Nucleus accumbens (tissue), 56 donors: ENCODE measurements at regions not wholly inside any gene's neighbourhood (a gene's known extent, or its start where the extent isn't known, plus 50 kb on each side); places are given as distances from the start of the nearest gene placed in this dataset.

Experiments
- DNase-seq, 56 donors: peaks; one replicate each; lab custom pipeline; 2025; lab: John Stamatoyannopoulos, UW

DNA sequence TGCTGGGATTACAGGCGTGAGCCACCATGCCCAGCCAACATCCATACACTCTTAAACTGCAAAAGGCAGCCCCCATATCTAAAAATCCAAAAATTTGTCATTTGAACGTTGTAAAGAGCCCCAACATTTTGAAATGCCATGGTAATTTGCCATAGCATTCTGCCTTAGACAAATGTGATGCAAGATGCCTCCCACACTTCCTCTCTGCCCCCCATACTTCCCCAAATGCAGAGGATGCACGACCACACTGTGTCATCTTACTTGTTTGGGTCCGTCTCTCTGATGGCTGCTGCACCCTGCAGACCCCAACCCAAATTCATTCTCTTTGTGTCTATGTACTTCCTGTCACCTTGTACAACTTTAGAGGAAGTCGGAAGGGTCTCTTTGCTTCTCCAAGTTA lies 1125.6 kb upstream of the AUTS2 start:
- no peak for DNase-seq

DNA sequence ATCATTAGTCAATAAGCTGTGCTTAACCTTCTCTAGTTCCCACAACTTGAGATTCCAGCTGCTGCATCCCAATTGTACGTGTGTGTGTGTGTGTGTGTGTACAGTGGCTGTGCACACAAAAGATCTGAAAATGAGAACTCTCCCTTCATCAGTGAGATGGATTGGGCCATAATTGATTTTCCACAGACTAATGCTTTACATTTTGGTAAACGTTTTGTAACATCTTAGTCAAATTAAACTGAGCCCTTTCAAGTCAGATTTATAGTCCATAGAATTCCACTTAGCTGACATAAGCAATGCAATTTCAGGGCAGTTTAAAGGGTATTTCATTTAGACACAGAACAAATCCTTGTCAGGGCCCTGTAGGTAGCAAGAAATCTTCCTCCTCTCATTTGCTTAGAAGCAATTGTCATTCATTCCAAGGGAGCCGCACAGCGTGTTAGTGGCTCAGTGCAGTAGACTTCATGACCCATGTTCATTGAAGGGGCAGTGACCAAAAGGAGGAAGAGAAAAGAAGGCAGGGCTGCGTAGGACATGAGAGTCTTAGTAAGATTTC lies 1123.5 kb upstream of the AUTS2 start:
- DNase-seq = no peak

DNA sequence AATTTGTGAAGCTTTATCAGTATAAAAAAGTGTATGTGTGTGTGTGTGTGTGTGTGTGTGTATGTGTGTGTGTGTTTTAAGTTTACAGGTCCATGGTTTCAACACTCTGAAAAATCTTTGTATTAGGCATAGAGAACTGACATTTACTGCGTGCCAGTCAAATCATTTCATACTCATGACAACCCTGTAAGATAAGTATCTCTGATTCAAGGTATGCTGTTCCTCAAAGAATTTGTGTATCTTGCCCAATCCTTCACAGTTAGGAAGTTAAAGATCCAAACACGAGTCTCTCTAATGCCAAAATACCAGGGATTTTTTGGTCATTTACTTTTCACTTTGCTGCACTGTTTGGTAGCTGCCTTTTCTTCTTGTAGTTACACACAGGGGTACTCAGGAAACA lies 1121.3 kb upstream of the AUTS2 start:
- DNase-seq = no peak

DNA sequence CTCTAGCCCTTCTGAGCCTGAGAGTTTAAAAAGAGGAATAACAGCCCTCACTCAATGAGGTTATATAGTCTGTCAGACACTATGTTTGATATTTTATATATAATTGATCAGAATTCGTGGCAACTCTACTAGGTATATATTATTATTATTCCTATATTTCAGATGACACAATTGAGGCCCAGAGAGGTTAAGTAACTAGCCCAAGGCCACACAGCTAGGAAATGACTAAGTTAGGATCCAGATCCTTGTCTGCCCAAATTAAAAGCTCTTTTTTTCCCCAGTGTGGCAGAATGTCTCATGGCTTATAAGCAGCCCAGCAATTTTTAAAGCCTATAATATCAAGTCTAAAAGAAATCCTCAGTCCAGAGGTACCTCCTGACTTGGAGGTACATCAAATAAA lies 1119.9 kb upstream of the AUTS2 start:
- DNase-seq = no peak

DNA sequence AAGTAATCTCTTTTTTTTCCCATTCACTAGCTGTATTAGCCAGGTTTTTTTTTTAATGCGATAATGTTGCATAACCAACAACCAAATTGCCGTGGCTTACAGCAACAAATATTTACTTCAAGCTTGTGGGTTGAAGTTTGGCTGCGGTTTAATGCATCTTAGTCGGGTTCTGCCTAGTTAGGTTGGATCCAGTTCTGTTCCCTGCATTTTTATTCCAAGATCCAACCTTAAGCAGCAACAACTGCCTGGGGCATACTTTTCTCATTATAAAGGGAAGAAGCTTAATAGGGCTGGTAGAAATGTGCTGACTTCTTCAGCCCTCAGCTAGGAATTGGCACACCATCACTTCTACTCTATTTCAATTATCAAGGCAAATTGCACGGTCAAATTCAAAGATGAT lies 1115.5 kb upstream of the AUTS2 start:
- DNase-seq = no peak

DNA sequence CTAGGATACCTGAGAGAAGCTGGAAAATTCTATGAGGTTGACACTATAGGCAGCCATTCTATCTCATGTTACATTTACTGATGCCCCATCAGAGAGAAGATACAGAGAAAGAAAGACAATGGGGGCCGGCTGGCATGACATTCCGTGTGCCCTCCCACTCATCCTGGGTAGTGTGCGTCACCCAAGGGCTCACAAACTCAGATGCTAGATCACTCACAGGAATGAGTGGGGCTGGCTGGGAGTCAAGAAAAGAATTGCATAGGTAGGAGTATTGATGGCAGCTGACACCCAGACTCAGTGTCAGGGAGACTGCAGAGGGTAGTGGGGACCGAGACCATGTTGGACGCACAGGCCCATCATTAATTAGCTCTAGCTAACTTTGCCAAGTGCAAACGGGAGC lies 1113.5 kb upstream of the AUTS2 start:
- DNase-seq = peak in 5 of 56 donors; percentile 2 to 4 (median 4)

DNA sequence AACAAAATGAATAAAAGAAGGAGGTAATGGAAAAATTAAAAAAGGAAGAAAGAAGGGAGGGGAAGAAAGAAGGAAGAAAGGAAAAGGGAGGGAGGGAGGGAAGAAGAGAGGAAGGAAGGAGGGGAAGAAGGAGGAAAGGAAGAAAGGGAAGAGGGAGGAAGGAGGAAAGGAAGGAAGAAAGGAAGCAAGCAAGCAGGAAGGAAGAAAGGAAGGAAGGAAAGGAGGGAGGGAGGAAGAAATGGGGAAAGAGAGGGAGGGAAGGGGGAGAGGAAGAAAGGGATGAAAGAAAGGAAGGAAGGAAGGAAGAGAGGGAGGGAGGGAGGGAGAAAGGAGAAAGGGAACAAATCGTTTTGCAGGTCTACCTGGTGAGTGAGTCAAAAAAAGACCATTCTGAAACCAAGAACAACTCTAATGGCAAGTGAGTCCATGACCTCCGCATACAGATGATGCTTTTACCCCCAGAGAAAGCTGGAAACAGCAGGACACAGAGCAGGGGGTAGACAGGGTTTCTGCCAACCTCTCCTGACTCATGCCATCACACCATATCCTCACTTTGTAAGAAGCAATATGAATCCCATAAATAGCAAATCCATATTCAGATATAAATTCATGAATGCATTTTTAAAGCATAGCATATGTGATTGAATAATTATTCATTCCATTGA lies 1112.9 kb upstream of the AUTS2 start:
- DNase-seq = no peak

DNA sequence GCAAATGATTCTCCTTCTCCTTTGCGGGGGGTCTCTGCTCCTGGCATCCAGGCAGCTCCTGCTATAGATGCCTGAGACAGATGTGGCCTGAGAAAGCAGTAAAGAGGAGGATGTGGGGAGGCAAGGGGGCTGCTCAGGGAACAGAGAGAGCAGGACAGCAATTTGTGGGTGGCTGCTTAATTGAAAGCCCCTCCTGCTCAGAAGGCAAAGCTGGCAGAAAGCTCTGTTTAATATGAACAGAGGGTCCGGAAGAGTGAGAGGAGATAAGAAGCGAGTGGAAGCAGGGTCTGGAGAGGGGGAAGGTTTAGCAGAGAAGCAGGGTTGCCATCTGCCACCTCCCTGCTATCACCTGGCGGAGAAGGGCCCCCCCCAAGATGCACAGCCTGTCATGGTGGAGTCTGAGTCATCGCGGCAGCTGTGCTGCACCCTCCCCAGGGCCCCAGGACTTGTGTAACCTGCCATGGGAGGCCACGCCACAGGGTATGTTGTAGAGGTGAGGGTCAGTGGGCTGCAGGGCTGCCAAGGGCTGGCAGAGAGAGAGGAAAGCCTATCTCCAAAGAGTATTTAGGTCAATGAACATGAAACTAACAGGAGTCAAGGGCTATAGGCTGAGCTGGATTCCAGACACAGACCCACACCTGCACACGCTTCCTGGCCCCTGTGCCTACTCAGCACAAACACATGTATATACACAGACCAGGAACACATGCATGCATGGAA lies 1109.8 kb upstream of the AUTS2 start:
- no peak for DNase-seq

DNA sequence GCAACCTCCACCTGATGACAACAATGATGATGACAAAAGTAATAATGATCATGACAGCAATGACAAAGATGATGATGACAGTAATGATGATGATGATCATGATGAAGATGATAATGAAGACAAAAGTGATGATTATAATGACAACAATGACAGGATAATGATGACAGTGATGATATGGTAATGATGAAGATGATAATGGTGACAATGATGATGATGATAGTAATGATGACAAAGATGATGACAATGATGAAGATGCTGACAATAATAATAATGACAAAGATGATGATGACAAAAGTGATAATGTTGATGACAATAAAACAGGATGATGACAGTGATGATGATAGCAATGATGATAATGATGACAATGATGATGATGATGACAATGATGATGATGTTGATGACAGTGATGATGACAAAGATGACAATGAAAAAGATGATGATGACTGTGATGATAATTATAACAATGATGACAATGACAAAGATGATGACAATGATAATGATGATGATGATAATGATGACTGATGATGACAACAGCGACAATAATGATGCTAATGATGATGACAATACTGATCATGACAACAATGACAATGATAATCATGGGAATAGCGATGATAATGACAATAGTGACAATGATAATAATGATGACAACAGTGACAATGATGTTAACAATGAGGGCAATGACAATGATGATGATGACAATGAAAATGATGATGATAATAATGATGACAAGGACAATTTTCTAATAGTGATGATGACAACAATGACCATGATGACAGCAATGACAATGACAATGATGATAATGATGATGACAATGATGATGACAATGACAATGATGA lies 1106.5 kb upstream of the AUTS2 start:
- DNase-seq = no peak

DNA sequence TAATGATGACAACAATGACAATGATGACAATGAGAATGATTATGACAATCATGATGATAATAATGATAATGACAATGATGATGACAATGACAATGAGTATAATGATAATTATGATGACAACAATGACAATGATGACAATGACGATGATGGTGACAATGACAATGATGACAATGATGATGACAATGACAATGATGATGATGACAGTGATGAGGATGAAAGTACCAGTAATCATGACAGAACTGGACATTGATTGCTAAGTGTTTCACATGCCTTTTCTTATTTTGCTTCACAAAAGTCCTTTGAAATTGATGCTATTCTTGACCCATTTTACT lies 1106.0 kb upstream of the AUTS2 start:
- DNase-seq = no peak

DNA sequence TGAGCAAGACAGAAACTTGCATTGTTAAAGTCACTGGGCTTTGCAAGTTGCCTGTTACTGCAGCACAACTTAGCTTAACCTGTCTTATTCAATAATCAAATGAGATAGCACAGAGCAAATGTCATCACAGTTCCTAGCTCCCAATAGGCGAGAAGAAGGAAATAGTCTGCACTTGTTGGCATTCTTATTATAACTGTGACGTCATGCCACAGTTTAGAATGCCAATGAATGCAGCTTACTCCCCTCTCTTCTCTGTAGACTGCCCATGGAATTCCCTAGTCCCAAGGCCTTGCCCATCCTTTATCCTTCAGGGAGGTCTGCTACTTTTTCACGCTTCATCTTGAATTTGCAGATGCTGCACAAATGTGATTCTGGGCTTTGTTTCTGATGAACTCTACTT lies 1094.9 kb upstream of the AUTS2 start:
- no peak for DNase-seq

DNA sequence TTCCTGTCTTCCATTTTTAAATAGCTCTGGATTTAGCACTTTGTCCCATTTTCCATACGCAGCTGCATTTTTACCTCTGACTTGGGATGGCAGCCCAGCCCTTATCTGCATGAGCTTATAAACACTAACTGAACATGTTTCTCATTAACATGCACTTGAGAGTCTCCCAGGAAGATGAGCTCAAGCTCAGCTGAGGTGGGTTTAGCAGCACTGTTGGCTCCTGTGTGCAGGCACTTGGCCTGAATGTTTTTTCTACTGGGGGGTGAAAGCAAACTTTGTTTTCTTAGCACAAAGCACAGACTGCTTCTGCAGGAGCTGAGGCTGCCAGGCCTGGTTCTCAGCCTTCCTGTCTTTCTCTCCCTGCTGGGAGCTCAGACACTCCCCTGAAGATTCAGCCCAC lies 1093.6 kb upstream of the AUTS2 start:
- DNase-seq = peak in 2 of 56 donors; percentile 4 to 5

DNA sequence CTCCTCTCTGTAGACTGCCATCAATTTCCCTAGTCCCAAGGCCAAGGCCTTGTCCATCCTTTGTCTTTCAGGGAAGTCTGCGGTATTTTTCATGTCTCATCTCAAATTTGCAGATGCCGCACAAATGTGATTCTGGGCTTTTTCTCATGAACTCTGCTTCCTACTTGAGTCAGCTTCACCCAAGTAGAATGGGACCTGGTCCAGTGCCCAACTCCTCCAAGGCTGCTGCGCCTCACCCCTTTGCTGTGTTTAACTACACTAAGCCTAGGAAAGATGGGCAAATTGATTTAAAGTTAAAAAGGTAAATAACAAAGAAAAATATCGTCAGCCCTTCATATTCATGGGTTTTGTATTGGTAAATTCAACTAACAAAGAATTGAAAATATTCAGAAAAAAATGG lies 1092.6 kb upstream of the AUTS2 start:
- no peak for DNase-seq

DNA sequence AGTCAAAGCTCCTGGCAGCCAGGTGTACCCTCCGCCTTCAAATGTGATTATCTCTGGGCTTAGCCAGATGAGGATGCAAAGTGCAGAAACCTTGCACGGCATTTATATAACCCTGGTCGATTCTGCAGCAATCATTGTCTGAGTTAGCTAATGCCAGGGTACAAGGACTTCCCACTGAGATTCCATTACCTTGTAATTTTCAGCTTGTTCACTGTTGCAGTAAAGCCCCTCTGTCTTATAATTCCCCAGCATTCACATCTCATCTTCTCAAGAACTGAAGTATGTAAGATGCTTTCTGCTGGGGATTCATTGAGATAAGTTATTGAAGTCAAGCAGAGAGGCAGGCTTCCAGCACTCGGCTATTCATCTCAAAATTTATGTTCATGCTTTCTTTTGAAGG lies 1090.6 kb upstream of the AUTS2 start:
- DNase-seq = no peak

DNA sequence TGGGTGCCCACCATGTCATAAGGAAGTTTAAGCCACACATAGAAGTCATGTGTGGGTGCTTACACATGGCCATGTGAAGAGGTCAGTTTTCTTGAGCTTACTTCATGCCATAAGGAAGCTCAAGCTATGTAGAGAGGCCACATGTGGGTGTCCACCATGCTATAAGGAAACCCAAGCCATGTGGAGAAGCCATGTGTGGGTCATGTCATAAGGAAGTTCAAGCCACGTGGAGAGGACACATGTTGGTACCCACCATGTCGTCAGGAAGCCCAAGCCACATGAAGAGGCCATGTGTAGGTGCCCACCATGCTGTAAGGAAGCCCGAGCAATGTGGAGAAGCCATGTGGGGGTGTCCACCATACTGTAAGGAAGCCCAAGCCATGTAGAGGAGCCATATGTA lies 1089.2 kb upstream of the AUTS2 start:
- DNase-seq = no peak

DNA sequence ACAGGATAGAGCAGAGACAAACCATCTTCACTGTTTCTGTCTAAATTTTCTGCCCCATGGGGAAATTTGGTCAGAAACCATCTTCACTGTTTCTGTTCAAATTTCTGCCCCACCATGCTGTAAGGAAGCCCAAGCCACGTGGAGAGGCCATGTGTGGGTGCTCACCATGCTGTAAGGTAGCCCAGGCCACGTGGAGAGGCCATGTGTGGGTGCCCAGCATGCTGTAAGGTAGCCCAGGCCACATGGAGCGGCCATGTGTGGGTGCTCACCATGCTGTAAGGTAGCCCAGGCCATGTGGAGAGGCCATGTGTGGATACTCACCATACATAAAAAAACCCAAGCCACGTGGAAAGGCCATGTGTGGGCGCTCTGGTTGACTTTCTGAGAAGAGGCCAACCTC lies 1088.7 kb upstream of the AUTS2 start:
- no peak for DNase-seq

DNA sequence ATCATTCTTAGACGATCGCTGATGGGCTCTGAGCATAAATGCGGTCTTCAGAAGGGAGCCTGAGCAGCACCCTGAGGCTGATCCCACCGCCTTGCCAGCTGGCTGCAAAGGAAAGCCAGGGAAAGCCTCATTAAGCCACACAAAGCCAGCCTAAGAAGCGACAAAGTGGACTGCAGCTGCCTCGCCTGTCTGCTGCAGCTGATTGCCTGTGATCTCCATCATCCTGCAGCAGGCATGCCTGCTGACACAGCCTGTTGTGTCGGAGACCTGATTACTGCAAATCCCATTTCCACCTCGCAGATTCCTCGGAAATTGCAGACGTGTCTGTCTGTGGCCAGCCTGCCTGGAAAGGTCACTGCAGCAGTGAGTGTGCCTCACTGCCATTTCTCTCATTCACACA lies 1087.0 kb upstream of the AUTS2 start:
- DNase-seq = peak in 7 of 56 donors; percentile 0 to 49 (median 7)

DNA sequence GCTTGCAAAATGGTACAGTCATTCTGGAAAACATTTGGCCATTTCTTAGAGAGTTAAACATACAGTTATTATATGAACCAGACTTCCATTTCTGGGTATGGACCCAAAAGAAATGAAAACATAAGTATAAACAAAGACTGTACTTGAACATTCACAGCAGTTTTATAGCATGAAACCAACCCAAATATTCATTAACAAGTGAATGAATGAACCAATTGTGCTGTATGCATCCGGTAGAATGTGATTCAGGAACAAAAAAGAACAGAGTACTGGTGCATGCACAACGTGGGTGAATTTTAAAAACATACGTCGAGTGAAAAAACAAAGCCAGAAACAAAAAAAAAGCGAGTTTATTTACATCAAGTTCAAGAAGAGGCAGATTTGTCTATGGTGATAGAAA lies 1085.8 kb upstream of the AUTS2 start:
- DNase-seq = no peak

DNA sequence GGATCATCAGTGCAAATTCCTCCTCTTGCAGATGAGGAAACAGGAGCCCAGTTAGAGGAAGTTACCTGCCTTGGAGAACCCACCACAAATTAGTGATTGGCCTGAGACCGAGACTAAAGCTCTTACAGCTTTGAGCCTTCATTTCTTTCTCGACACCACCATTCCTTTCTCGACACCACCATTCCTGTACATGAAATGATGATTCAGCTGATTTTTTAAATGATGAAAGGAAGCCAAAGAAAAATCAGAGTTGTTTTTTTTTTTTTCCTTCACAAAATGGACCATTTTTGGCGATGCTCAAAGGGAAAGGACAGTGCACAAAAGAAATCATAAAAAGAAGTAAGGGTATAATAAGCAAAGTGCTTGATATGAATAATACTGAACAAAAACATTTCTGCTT lies 1080.2 kb upstream of the AUTS2 start:
- no peak for DNase-seq

DNA sequence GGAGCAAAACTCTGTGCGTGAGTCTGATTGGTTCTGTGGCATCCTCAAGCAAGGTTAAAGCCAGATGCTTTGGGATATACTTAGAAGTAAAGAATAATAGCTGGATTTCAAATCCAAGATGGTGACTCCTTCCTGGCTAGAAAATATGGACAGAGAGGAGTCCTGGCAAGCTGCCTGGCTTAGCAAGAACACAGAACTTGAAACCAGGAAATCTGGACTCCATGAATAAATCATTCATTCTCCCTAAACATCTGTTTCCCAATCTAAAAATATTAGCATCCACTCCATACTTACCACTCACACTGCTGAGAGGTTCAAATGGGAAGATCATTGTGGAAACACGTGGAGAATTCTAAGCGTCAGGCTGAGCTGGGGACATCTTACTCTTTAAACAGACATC lies 1074.1 kb upstream of the AUTS2 start:
- no peak for DNase-seq

DNA sequence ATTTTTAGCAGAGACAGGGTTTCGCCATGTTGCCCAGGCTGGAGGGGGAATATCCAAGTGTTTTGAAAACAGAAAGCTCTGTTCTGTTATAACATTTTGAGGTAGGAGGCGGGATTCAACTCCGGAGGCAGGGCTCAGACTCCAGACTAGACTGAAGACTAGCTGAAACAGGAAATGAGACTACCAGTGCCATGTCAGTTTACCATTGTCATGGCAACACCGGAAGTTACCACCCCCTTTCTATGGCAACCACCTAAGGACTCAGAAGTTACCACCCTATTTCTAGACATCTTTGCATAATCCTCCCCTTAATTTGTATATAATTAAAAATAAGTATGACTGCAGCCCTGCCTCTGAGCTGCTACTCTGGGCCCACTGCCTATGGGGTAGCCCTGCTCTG lies 1069.1 kb upstream of the AUTS2 start:
- peak in 9 of 56 donors; percentile 3 to 26 (median 7) for DNase-seq
